OCI-LY3 (cell line): ENCODE measurements at regions not wholly inside any gene's neighbourhood (a gene's known extent, or its start where the extent isn't known, plus 50 kb on each side); places are given as distances from the start of the nearest gene placed in this dataset.
"Not testable (repeated sequence)": the region's sequence is repeated elsewhere in the genome, so short reads cannot be mapped to it uniquely, and the experiment has no call there.

Experiments used
- H2AFZ ChIP-seq: fragments of 200-600, 300-600 bp; shearing (Covaris generic); 2 replicates; pipeline ENCODE4 v1.6.0; 2014; ENCODE audit warnings: antibody characterized with exemption, low read depth, low read length
- H3K27ac ChIP-seq: fragments of 200-600, 300-600 bp; sonication (generic); 2 replicates; pipeline ENCODE4 v1.5.1; 2014; ENCODE audit warnings: mild to moderate bottlenecking, low read length, moderate library complexity, mixed read lengths
- H3K27me3 ChIP-seq: fragments of 200-600, 300-600 bp; sonication (generic); 2 replicates; pipeline ENCODE4 v1.6.1; 2014; ENCODE audit warnings: low read depth, low read length, mixed read lengths
- H3K36me3 ChIP-seq: fragments of 200-600, 300-600 bp; sonication (generic); replicated peaks from 2 replicates; pipeline ENCODE3; 2014; ENCODE audit warnings: low read depth, low read length, mixed read lengths
- H3K4me1 ChIP-seq: fragments of 300-600, 200-600 bp; sonication (generic); 2 replicates; pipeline ENCODE4 v1.6.1; 2014; ENCODE audit warnings: low read length, mixed read lengths
- H3K4me2 ChIP-seq: fragments of 200-600, 300-600 bp; sonication (generic); 2 replicates; pipeline ENCODE4 v1.6.1; 2014; ENCODE audit warnings: low read length, mixed read lengths
- H3K4me3 ChIP-seq: fragments of 300-600, 200-600 bp; sonication (generic); 2 replicates; pipeline ENCODE4 v1.5.1; 2014; ENCODE audit warnings: antibody characterized with exemption, mild to moderate bottlenecking, low read length, moderate library complexity
- H3K79me2 ChIP-seq: fragments of 300-600, 200-600 bp; shearing (Covaris generic); 2 replicates; pipeline ENCODE4 v1.6.1; 2014; ENCODE audit warnings: mild to moderate bottlenecking, low read length, mixed read lengths
- H3K9ac ChIP-seq: fragments of 300-600, 200-600 bp; shearing (Covaris generic); 2 replicates; pipeline ENCODE4 v1.6.0; 2014; ENCODE audit warnings: mild to moderate bottlenecking, low read length, moderate library complexity
- H3K9me3 ChIP-seq: fragments of 200-600, 300-600 bp; shearing (Covaris generic); 2 replicates; pipeline ENCODE4 v1.6.1; 2014; ENCODE audit warnings: low read length, mixed read lengths; ENCODE audit not compliant: insufficient read depth
- H4K20me1 ChIP-seq: fragments of 200-600, 300-600 bp; sonication (generic); 2 replicates; pipeline ENCODE4 v1.6.1; 2016; ENCODE audit warnings: low read length, mixed read lengths; ENCODE audit not compliant: insufficient read depth
- CTCF ChIP-seq: fragments of 200-600, 300-600 bp; sonication (generic); IDR thresholded peaks from 2 replicates; pipeline ENCODE4 v1.5.1; 2014; ENCODE audit warnings: antibody characterized with exemption, low read length, low read depth
- EZH2phosphoT487 ChIP-seq: fragments of 200-600 bp; shearing (Covaris generic); IDR thresholded peaks from 2 replicates; pipeline ENCODE4 v1.6.1; 2018; ENCODE audit warnings: antibody characterized with exemption, mixed run types, low read depth

GRCh38 chr18:14978191-14978590 is 230.2 kb downstream of the ANKRD30B start:
- TF ChIP-seq EZH2phosphoT487 (no peak), CTCF (no peak)
- H3K9me3 ChIP-seq = no peaks in the 10 kb centered on the region
- H3K4me3 ChIP-seq = no peak overlapping the region
- no peaks in the 10 kb centered on the region for H3K4me1 ChIP-seq
- no peaks in the 10 kb centered on the region for H3K27me3 ChIP-seq
- H4K20me1 ChIP-seq = no peaks in the 10 kb centered on the region
- H3K79me2 ChIP-seq = no peaks in the 10 kb centered on the region
- no peaks in the 10 kb centered on the region for H3K36me3 ChIP-seq
- H3K4me2 ChIP-seq = no peak overlapping the region
- no peak overlapping the region for H3K27ac ChIP-seq
- H3K9ac ChIP-seq = no peak overlapping the region
- no peak overlapping the region for H2AFZ ChIP-seq

GRCh38 chr18:14978962-14979535 is 231.1 kb downstream of the ANKRD30B start:
- H3K4me2 ChIP-seq = no peak overlapping the region
- H3K4me3 ChIP-seq = no peak overlapping the region
- H4K20me1 ChIP-seq = no peaks in the 10 kb centered on the region
- no peak overlapping the region for H3K9ac ChIP-seq
- no peaks in the 10 kb centered on the region for H3K27me3 ChIP-seq
- H3K36me3 ChIP-seq = no peaks in the 10 kb centered on the region
- H2AFZ ChIP-seq = no peak overlapping the region; the same call in 1 of the 2 replicates
- no peaks in the 10 kb centered on the region for H3K79me2 ChIP-seq
- H3K27ac ChIP-seq = no peak overlapping the region
- TF ChIP-seq EZH2phosphoT487 (no peak), CTCF (peak; percentile 69)
- no peaks in the 10 kb centered on the region for H3K4me1 ChIP-seq
- no peaks in the 10 kb centered on the region for H3K9me3 ChIP-seq

GRCh38 chr18:14979875-14980274 is 231.9 kb downstream of the ANKRD30B start:
- no peaks in the 10 kb centered on the region for H4K20me1 ChIP-seq
- no peaks in the 10 kb centered on the region for H3K27me3 ChIP-seq
- H3K9me3 ChIP-seq = no peaks in the 10 kb centered on the region
- H3K79me2 ChIP-seq = no peaks in the 10 kb centered on the region
- H2AFZ ChIP-seq = no peak overlapping the region
- no peaks in the 10 kb centered on the region for H3K4me1 ChIP-seq
- no peak overlapping the region for H3K9ac ChIP-seq
- H3K4me2 ChIP-seq = no peak overlapping the region
- H3K36me3 ChIP-seq = no peaks in the 10 kb centered on the region
- TF ChIP-seq CTCF = no peak
- no peak for TF ChIP-seq EZH2phosphoT487
- H3K4me3 ChIP-seq = no peak overlapping the region
- H3K27ac ChIP-seq = no peak overlapping the region

- H3K27me3 ChIP-seq, H3K4me1 ChIP-seq, H3K4me3 ChIP-seq, H2AFZ ChIP-seq, H4K20me1 ChIP-seq, H3K9me3 ChIP-seq, H3K4me2 ChIP-seq, H3K9ac ChIP-seq, H3K27ac ChIP-seq, H3K36me3 ChIP-seq, H3K79me2 ChIP-seq: not testable (repeated sequence)
These were observed 236.6 kb downstream of the ANKRD30B start for GRCh38 chr18:14984531-14984930.

GRCh38 chr18:14985291-14986013 is 237.5 kb downstream of the ANKRD30B start:
- not testable (repeated sequence) for H3K27ac ChIP-seq, H3K36me3 ChIP-seq, H3K9me3 ChIP-seq, H3K27me3 ChIP-seq, H3K4me3 ChIP-seq, H2AFZ ChIP-seq, H3K79me2 ChIP-seq, H4K20me1 ChIP-seq, H3K9ac ChIP-seq, H3K4me1 ChIP-seq, H3K4me2 ChIP-seq

- H3K4me3 ChIP-seq, H2AFZ ChIP-seq, H3K4me1 ChIP-seq, H3K4me2 ChIP-seq, H3K9ac ChIP-seq, H3K27me3 ChIP-seq, H3K79me2 ChIP-seq, H3K9me3 ChIP-seq, H3K36me3 ChIP-seq, H3K27ac ChIP-seq, H4K20me1 ChIP-seq: not testable (repeated sequence)
These were observed 239.4 kb downstream of the ANKRD30B start for GRCh38 chr18:14987377-14987776.

- not testable (repeated sequence) for H3K27ac ChIP-seq
These were observed 240.2 kb downstream of the ANKRD30B start for GRCh38 chr18:14987960-14988710.

More at GRCh38 chr18:14987960-14988710, 240.2 kb downstream of the ANKRD30B start:
- H3K79me2 ChIP-seq, H3K4me2 ChIP-seq, H3K36me3 ChIP-seq, H3K9ac ChIP-seq, H2AFZ ChIP-seq, H3K9me3 ChIP-seq, H3K4me3 ChIP-seq, H3K4me1 ChIP-seq, H3K27me3 ChIP-seq, H4K20me1 ChIP-seq: not testable (repeated sequence)
